Epithelial cell of proximal tubule (primary cell): ENCODE measurements at regions not wholly inside any gene's neighbourhood (a gene's known extent, or its start where the extent isn't known, plus 50 kb on each side); places are given as distances from the start of the nearest gene placed in this dataset.

ENCODE experiments used
- DNase-seq: peaks from one replicate; pipeline ENCODE4 v3.0.0-alpha.2; 2011; ENCODE audit warnings: low read depth
- H3K4me3 ChIP-seq: 2 replicates; pipeline ENCODE4 v1.5.1; 2011; ENCODE audit warnings: low read depth, mild to moderate bottlenecking, low read length
- TF ChIP-seq, protein P1 (sequence below): conservative IDR thresholded peaks from 2 replicates; pipeline ENCODE4 v1.5.1; 2012; ENCODE audit warnings: low read depth, mild to moderate bottlenecking, low read length

DNA sequence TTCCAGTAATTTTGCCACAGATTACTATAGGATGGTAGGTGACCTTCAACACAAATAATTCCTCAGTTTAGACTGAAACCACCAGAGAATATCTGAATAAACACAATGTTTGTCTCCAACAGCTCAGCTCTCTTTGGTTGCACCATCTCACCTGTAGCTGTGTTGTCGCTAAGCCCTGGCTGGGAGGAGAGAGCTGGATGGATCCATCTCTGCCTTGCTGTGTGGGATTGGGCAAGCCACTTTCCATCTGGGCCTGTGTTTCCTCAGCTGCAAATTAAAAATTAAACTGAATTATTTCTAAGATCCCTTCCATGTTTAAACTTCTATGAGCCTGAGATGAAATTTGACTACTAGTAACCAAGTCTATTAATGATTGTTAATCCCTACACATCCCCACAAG is 310.2 kb downstream of the FBXW7 start:
- no peak overlapping the region for H3K4me3 ChIP-seq
- TF ChIP-seq, protein P1, sequence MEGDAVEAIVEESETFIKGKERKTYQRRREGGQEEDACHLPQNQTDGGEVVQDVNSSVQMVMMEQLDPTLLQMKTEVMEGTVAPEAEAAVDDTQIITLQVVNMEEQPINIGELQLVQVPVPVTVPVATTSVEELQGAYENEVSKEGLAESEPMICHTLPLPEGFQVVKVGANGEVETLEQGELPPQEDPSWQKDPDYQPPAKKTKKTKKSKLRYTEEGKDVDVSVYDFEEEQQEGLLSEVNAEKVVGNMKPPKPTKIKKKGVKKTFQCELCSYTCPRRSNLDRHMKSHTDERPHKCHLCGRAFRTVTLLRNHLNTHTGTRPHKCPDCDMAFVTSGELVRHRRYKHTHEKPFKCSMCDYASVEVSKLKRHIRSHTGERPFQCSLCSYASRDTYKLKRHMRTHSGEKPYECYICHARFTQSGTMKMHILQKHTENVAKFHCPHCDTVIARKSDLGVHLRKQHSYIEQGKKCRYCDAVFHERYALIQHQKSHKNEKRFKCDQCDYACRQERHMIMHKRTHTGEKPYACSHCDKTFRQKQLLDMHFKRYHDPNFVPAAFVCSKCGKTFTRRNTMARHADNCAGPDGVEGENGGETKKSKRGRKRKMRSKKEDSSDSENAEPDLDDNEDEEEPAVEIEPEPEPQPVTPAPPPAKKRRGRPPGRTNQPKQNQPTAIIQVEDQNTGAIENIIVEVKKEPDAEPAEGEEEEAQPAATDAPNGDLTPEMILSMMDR = no peak
- no peak for DNase-seq

DNA sequence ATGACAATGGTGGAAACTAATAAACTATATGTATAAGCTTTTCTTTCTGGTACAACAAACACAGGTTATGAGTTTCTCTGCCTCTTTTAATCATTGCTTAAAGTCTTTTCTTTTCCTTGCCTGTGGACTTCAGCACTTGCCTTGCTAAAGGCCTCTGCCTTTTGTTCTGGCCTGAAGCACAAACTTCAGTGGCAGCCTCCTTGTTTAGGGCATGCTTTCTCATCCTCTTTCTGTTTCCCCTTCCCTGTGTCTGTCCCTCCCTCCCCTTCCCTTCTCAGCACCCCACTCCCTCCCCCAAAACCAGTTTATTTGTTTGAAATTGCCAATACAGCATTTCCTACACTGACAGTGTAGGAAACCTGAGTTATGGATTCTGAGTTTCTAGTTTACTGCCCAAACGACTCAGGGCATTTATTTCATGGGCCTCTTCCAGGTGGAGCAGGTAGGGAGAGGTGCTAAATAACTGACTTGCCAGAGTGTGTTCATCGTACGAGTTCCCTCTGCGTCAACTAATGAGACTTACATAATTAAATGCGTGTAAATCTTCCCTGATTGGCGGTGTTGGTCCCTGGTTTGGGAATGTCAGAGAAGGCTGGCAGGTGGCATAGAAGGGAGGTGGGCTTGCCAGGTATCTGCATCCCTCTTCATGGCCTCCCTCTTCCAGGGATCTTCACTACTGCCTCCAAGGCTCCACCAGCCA is 311.0 kb downstream of the FBXW7 start:
- DNase-seq = no peak
- H3K4me3 ChIP-seq = no peak overlapping the region
- TF ChIP-seq, protein P1 = no peak

DNA sequence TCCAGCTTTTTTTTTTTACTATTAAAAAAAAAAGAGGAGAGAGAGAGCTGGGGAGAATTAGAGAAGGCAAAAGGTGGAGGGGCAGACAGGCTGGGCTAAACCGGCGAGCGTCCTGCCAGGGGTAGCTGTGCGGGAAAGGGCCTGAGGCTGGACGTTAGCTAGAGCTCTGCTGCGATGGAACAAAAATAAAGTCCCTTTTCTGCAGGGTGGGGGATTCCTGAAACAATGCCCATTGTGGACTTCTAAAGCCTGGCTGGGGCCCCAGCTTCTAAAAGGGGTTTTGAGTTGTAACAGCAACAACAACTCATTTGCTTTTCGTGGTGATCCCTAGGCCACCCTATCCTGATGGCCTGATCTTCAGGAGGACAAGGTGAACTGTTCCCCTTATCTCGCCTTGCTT is 311.7 kb downstream of the FBXW7 start:
- TF ChIP-seq, protein P1 = no peak
- DNase-seq = no peak
- no peak overlapping the region for H3K4me3 ChIP-seq

DNA sequence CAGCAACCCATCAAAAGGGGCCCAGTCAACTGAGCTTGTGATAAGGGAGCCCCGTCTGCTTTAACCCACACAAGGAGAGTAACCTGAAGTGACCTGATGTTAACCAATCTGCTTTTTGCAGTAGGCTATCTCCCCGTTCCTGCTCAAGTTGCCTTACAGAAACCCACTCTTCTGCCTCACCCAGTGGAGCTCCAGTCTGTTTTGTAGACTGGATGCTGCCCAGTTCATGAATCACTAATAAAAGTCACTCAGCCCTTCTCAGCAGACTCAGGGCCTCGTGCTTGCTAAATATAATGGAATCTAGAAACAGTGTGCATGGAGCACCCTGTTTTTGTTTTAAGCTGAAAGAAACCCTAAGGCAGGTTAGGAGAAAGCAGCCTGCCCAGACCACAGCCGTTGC is 312.3 kb downstream of the FBXW7 start:
- no peak for DNase-seq
- H3K4me3 ChIP-seq = no peak overlapping the region
- TF ChIP-seq, protein P1 = no peak

DNA sequence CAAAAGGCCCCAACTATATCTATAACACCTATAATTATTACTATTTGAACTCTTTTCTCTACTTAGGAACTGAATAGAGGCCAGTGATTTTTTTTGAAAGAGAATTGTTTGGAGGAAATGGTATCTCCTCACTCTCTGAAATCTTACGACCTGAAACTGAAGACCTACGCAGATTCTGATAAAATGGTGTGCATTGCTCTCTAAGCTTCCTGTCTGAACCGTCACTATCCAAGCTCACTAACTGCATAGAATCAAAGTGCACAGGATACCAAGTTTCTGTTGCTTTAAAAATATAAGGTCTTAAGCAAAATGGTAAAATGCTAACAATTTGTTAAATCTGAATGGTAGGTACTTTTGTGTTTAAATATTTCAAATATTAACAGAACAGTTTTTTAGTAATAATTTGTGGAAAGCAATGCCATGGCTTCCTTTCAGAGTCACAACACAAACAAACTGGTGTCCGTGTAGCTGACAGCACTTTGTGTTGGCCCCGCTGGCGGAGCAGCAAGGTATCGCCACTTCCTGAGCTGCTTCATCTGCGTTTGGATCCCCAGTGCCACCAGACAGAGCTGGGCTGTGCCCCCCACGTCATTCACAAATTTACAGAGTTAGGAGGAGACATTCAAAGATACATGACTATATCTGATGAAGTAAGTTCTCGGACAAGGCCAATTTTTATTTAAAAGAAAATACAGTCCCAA is 313.9 kb downstream of the FBXW7 start:
- H3K4me3 ChIP-seq = no peak overlapping the region
- DNase-seq = no peak
- TF ChIP-seq, protein P1 = no peak

DNA sequence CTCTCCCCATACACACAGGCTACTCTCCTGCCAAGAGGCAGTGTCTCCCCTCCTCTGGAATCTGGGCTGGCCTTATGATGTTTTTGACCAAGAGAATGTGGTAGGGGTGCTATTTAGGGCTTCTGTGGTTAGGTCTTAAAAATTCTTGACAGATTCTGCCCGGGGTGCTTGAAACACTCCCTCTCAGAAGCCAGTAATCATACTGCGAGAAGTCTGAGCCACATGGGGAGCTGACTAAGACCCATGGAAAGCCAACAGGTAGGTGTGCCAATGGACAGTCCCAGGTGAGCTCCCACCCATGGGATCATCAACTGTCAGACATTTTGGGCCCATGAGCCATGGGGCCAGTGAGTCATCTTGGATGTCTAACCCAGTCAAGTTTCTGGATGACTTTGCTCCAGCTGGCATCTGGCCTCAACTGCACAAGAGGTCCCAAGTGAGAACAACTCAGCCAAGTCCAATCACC is 315.7 kb downstream of the FBXW7 start:
- DNase-seq = no peak
- TF ChIP-seq, protein P1 = no peak
- no peak overlapping the region for H3K4me3 ChIP-seq
